H9 (cell line): ENCODE measurements at regions not wholly inside any gene's neighbourhood (a gene's known extent, or its start where the extent isn't known, plus 50 kb on each side); places are given as distances from the start of the nearest gene placed in this dataset.

Experiments used
- DNase-seq: peaks from one replicate; pipeline ENCODE4 v3.0.0-alpha.2; 2017
- H2AFZ ChIP-seq: one replicate; pipeline ENCODE4 v1.6.1; 2013; ENCODE audit warnings: mild to moderate bottlenecking, low read length, control low read depth, moderate library complexity
- H2AK5ac ChIP-seq: 2 replicates; pipeline ENCODE4 v1.6.1; 2013; ENCODE audit warnings: low read length, control low read depth, mixed read lengths; ENCODE audit not compliant: insufficient read length
- H2BK120ac ChIP-seq: one replicate; pipeline ENCODE4 v1.6.1; 2013; ENCODE audit warnings: low read depth, mild to moderate bottlenecking, low read length, control low read depth, inconsistent platforms; ENCODE audit not compliant: poor library complexity, severe bottlenecking
- H2BK12ac ChIP-seq: 2 replicates; pipeline ENCODE4 v1.6.1; 2013; ENCODE audit warnings: low read length, control low read depth, mixed read lengths, low read depth; ENCODE audit not compliant: insufficient read length
- H2BK15ac ChIP-seq: 2 replicates; pipeline ENCODE4 v1.6.1; 2013; ENCODE audit warnings: low read depth, low read length, control low read depth
- H2BK20ac ChIP-seq: one replicate; pipeline ENCODE4 v1.6.1; 2013; ENCODE audit warnings: low read depth, mild to moderate bottlenecking, low read length, control low read depth, inconsistent platforms; ENCODE audit not compliant: poor library complexity, severe bottlenecking
- H2BK5ac ChIP-seq: 2 replicates; pipeline ENCODE4 v1.6.1; 2013; ENCODE audit warnings: low read length, control low read depth, mixed read lengths; ENCODE audit not compliant: insufficient read length
- H3K14ac ChIP-seq: 2 replicates; pipeline ENCODE4 v1.6.1; 2013; ENCODE audit warnings: low read length, control low read depth; ENCODE audit not compliant: insufficient read depth
- H3K18ac ChIP-seq: 2 replicates; pipeline ENCODE4 v1.6.1; 2013; ENCODE audit warnings: low read depth, mild to moderate bottlenecking, mixed read lengths, low read length, control low read depth; ENCODE audit not compliant: insufficient read length
- H3K23ac ChIP-seq: 2 replicates; pipeline ENCODE4 v1.6.1; 2013; ENCODE audit warnings: low read length, control low read depth, mixed read lengths, low read depth; ENCODE audit not compliant: insufficient read length
- H3K23me2 ChIP-seq: 2 replicates; pipeline ENCODE4 v1.6.1; 2013; ENCODE audit warnings: low read depth, mild to moderate bottlenecking, mixed read lengths, low read length, control low read depth; ENCODE audit not compliant: insufficient read length, poor library complexity, severe bottlenecking
- H3K27ac ChIP-seq: 2 replicates; pipeline ENCODE4 v1.5.1; 2013; ENCODE audit warnings: low read length, control low read depth, mixed read lengths, low read depth; ENCODE audit not compliant: insufficient read length
- H3K27me3 ChIP-seq: 2 replicates; pipeline ENCODE4 v1.6.1; 2013; ENCODE audit warnings: low read length, control low read depth, inconsistent platforms; ENCODE audit not compliant: insufficient read depth
- H3K4ac ChIP-seq: 2 replicates; pipeline ENCODE4 v1.6.1; 2013; ENCODE audit warnings: low read depth, mild to moderate bottlenecking, control low read depth, inconsistent platforms, low read length, moderate library complexity
- H3K4me1 ChIP-seq: 2 replicates; pipeline ENCODE4 v1.6.1; 2013; ENCODE audit warnings: low read length, control low read depth, inconsistent platforms; ENCODE audit not compliant: insufficient read depth
- H3K4me2 ChIP-seq: 2 replicates; pipeline ENCODE4 v1.6.1; 2013; ENCODE audit warnings: low read length, control low read depth, mixed read lengths; ENCODE audit not compliant: insufficient read length, insufficient read depth
- H3K56ac ChIP-seq: 2 replicates; pipeline ENCODE4 v1.6.1; 2013; ENCODE audit warnings: low read depth, mild to moderate bottlenecking, mixed read lengths, low read length, control low read depth; ENCODE audit not compliant: insufficient read length
- H3K79me1 ChIP-seq: 2 replicates; pipeline ENCODE4 v1.6.1; 2013; ENCODE audit warnings: low read depth, mild to moderate bottlenecking, moderate library complexity, low read length, control low read depth, inconsistent platforms; ENCODE audit not compliant: insufficient read depth, poor library complexity, severe bottlenecking
- H3K79me2 ChIP-seq: 2 replicates; pipeline ENCODE4 v1.6.1; 2013; ENCODE audit warnings: low read length, control low read depth, inconsistent platforms; ENCODE audit not compliant: insufficient read depth
- H3K9ac ChIP-seq: 2 replicates; pipeline ENCODE4 v1.6.1; 2013; ENCODE audit warnings: low read length, control low read depth, mixed read lengths; ENCODE audit not compliant: insufficient read length; ENCODE audit errors: extremely low read depth
- H3K9me3 ChIP-seq: one replicate; pipeline ENCODE4 v1.6.1; 2013; ENCODE audit warnings: low read depth, low read length, inconsistent platforms; ENCODE audit not compliant: control insufficient read depth
- H3T11ph ChIP-seq: one replicate; pipeline ENCODE4 v1.6.1; 2013; ENCODE audit warnings: mild to moderate bottlenecking, low read length, control low read depth, inconsistent platforms
- H4K20me1 ChIP-seq: one replicate; pipeline ENCODE4 v1.6.1; 2013; ENCODE audit not compliant: control insufficient read depth, insufficient read length, insufficient read depth
- H4K5ac ChIP-seq: 2 replicates; pipeline ENCODE4 v1.6.1; 2013; ENCODE audit warnings: low read depth, mild to moderate bottlenecking, mixed read lengths, low read length, control low read depth; ENCODE audit not compliant: insufficient read length
- H4K8ac ChIP-seq: replicated peaks from 2 replicates; pipeline ENCODE4 v1.6.1; 2013; ENCODE audit warnings: low read length, control low read depth, mixed read lengths, low read depth; ENCODE audit not compliant: insufficient read length
- H4K91ac ChIP-seq: 2 replicates; pipeline ENCODE4 v1.6.1; 2013; ENCODE audit warnings: low read depth, mild to moderate bottlenecking, moderate library complexity, mixed read lengths, low read length, control low read depth; ENCODE audit not compliant: insufficient read length
- H3K27ac Mint-ChIP-seq, 3 experiments: 2 replicates in 2 of 3; 3 replicates in 1 of 3; pipeline ENCODE4 v1.8.0; 2020 to 2021; ENCODE audit warnings: mixed read lengths in 3 of 3, mild to moderate bottlenecking in 1 of 3, moderate library complexity in 1 of 3
- H3K27me3 Mint-ChIP-seq: 2 replicates; pipeline ENCODE4 v1.8.0; 2021; ENCODE audit warnings: low read depth, mild to moderate bottlenecking, moderate library complexity, mixed read lengths
- H3K36me3 Mint-ChIP-seq, 3 experiments: 2 replicates in 2 of 3; 3 replicates in 1 of 3; pipeline ENCODE4 v1.8.0; 2020 to 2021; ENCODE audit warnings: low read depth in 3 of 3, mixed read lengths in 3 of 3; ENCODE audit not compliant: insufficient read depth in 1 of 3
- H3K4me1 Mint-ChIP-seq, 2 experiments: 2 replicates each; pipeline ENCODE4 v1.8.0; 2020; ENCODE audit warnings: mixed read lengths in 2 of 2
- H3K4me3 Mint-ChIP-seq, 2 experiments: 2 replicates in 1 of 2; 3 replicates in 1 of 2; pipeline ENCODE4 v1.8.0; 2020 to 2021; ENCODE audit warnings: mild to moderate bottlenecking in 2 of 2, mixed read lengths in 2 of 2, moderate library complexity in 1 of 2
- H3K9me3 Mint-ChIP-seq, 2 experiments: 2 replicates in 1 of 2; 3 replicates in 1 of 2; pipeline ENCODE4 v1.8.0; 2020; ENCODE audit warnings: mild to moderate bottlenecking in 2 of 2, mixed read lengths in 2 of 2, moderate library complexity in 1 of 2
- CTCF ChIP-seq: fragments of 200-600 bp; sonication (generic); conservative IDR thresholded peaks from 3 replicates; pipeline ENCODE4 v1.8.0; 2021; ENCODE audit warnings: antibody characterized with exemption, mild to moderate bottlenecking
- WGBS: extraction: QIAGEN DNeasy Blood & Tissue Kit; methylation state at CpG from one replicate; pipeline ENCODE4 v1.1.7; 2013; ENCODE audit warnings: missing lambda C conversion rate, low lambda C conversion rate, mixed read lengths; ENCODE audit not compliant: insufficient read length; ENCODE audit errors: extremely low coverage; 5-methylcytosine and 5-hydroxymethylcytosine counted together

GRCh38 chrX:66760651-66761050 is 121.8 kb upstream of the EDA2R start:
- Mint-ChIP-seq H3K36me3 (peaks cover 0 to 2% (median 0%) of the 10 kb centered on the region in 3 experiments; a peak in 3 of 7 replicates), H3K4me1 (no peaks in the 10 kb centered on the region), H3K9me3 (peaks cover 63 to 73% of the 10 kb centered on the region in 2 experiments), H3K27ac (no peak overlapping the region), H3K27me3 (no peaks in the 10 kb centered on the region; the same call in 1 of the 2 replicates), H3K4me3 (no peak overlapping the region)
- peaks cover 23% of the 10 kb centered on the region for H3K9me3 ChIP-seq
- H2AK5ac ChIP-seq = no peak overlapping the region
- H3K23me2 ChIP-seq = no peaks in the 10 kb centered on the region
- H3K4me2 ChIP-seq = no peak overlapping the region
- WGBS = no CpG with 5 or more reads among the region's 1 CpG
- no peaks in the 10 kb centered on the region for H3K79me2 ChIP-seq
- H2BK20ac ChIP-seq = no peak overlapping the region
- no peak overlapping the region for H2BK12ac ChIP-seq
- H4K8ac ChIP-seq = no peak overlapping the region
- TF ChIP-seq CTCF = peak; percentile 51; the same call in 2 of the 3 replicates
- no peaks in the 10 kb centered on the region for H3K4me1 ChIP-seq
- DNase-seq = no peak
- H3K27me3 ChIP-seq = no peaks in the 10 kb centered on the region
- no peak overlapping the region for H2AFZ ChIP-seq
- no peak overlapping the region for H3K9ac ChIP-seq
- no peak overlapping the region for H3K14ac ChIP-seq
- H3K79me1 ChIP-seq = no peaks in the 10 kb centered on the region
- H3K18ac ChIP-seq = no peak overlapping the region
- no peak overlapping the region for H3K23ac ChIP-seq
- H2BK15ac ChIP-seq = no peak overlapping the region
- H2BK120ac ChIP-seq = no peak overlapping the region
- H3K27ac ChIP-seq = no peak overlapping the region
- no peak overlapping the region for H3T11ph ChIP-seq
- H3K4ac ChIP-seq = no peak overlapping the region
- no peak overlapping the region for H4K91ac ChIP-seq
- no peak overlapping the region for H2BK5ac ChIP-seq
- H4K5ac ChIP-seq = no peak overlapping the region
- H4K20me1 ChIP-seq = no peaks in the 10 kb centered on the region
- H3K56ac ChIP-seq = no peak overlapping the region
